K562 (cell line): ENCODE measurements at regions not wholly inside any gene's neighbourhood (a gene's known extent, or its start where the extent isn't known, plus 50 kb on each side); places are given as distances from the start of the nearest gene placed in this dataset.

Experiments
- ATAC-seq: fragments of 200-7000 bp; cut with Tn5 transposase; 3 replicates; pipeline ENCODE4 v1.9.1; 2020; ENCODE audit warnings: moderate library complexity
- BruUV-seq: library from RNA; stranded (reverse); fragments of 400-500 nt; replicated peaks from 2 replicates; lab custom pipeline; 2021; lab: Mats Ljungman, UMichigan
- CTCF ChIA-PET: fragments of 300-600 bp; formaldehyde crosslinking; extraction: SDS; loops from one replicate; lab custom pipeline; 2021; ENCODE audit warnings: low intra/inter-chr PET ratio; lab: Yijun Ruan, JAX
- POLR2A ChIA-PET: fragments of 300-600, 350-650 bp; sonication (Branson Sonifier 250); formaldehyde crosslinking; extraction: SDS; loops from one replicate; lab custom pipeline; 2021; ENCODE audit warnings: antibody characterized with exemption, inconsistent platforms; lab: Yijun Ruan, JAX
- DNase-seq, 4 experiments: peaks; one replicate each; pipeline versions ENCODE4 v3.0.0 to v3.0.0-alpha.2; 2011 to 2018; ENCODE audit warnings: low spot score in 3 of 4, mixed read lengths in 3 of 4; ENCODE audit errors: extremely low read depth in 1 of 4
- FAIRE-seq: peaks from 2 replicates; lab custom pipeline; 2011; peaks lifted over from hg19 to GRCh38; lab: Jason Lieb, UNC
- H2AFZ ChIP-seq: 2 replicates; pipeline ENCODE4 v1.6.0; 2011; ENCODE audit warnings: low read depth, low read length, control low read depth, inconsistent platforms
- H3K27ac ChIP-seq: fragments of 200-600 bp; 3 replicates; pipeline ENCODE4 v1.8.0; 2011; ENCODE audit warnings: low read depth, mild to moderate bottlenecking, control low read depth, inconsistent platforms, low read length, moderate library complexity, mixed read lengths; ENCODE audit errors: extremely low read depth
- H3K27me3 ChIP-seq, 2 experiments: fragments of 300-600 bp in 1 of 2; 2 replicates in 1 of 2; 3 replicates in 1 of 2; pipeline versions ENCODE4 v1.6.0 to v1.8.0; 2011; ENCODE audit warnings: inconsistent platforms in 2 of 2, low read length in 2 of 2, mild to moderate bottlenecking in 1 of 2, mixed read lengths in 1 of 2, moderate library complexity in 1 of 2; ENCODE audit not compliant: control insufficient read depth in 2 of 2, insufficient read depth in 2 of 2
- H3K36me3 ChIP-seq: fragments of 300-600 bp; 3 replicates; pipeline ENCODE4 v1.8.0; 2011; ENCODE audit warnings: mild to moderate bottlenecking, low read length, inconsistent platforms; ENCODE audit not compliant: control insufficient read depth, insufficient read depth
- H3K4me1 ChIP-seq, 2 experiments: fragments of 200-600 bp in 1 of 2; replicated peaks in 1 of 2; 2 replicates in 1 of 2; 3 replicates in 1 of 2; pipeline versions ENCODE4 v1.5.1 to v1.8.0; 2011; ENCODE audit warnings: inconsistent platforms in 2 of 2, low read length in 2 of 2, mild to moderate bottlenecking in 1 of 2, mixed read lengths in 1 of 2, moderate library complexity in 1 of 2; ENCODE audit not compliant: control insufficient read depth in 2 of 2, insufficient read depth in 2 of 2
- H3K4me2 ChIP-seq: 2 replicates; pipeline ENCODE4 v1.6.1; 2011; ENCODE audit warnings: low read length, control low read depth, inconsistent platforms, mixed read lengths; ENCODE audit not compliant: insufficient read depth
- H3K4me3 ChIP-seq: fragments of 200-600 bp; sonication (generic), shearing (Covaris generic); 2 replicates; pipeline ENCODE4 v1.5.1; 2016; ENCODE audit warnings: control low read depth, inconsistent platforms
- H3K79me2 ChIP-seq: fragments of 200-600 bp; 3 replicates; pipeline ENCODE4 v1.8.0; 2011; ENCODE audit warnings: low read length, inconsistent platforms; ENCODE audit not compliant: control insufficient read depth, insufficient read depth
- H3K9ac ChIP-seq, 2 experiments: 2 replicates each; pipeline versions ENCODE4 v1.6.0 to v1.6.1; 2011; ENCODE audit warnings: low read depth in 2 of 2, low read length in 2 of 2, control low read depth in 1 of 2, inconsistent platforms in 1 of 2, mild to moderate bottlenecking in 1 of 2, mixed read lengths in 1 of 2; ENCODE audit not compliant: insufficient read depth in 1 of 2
- H3K9me1 ChIP-seq: one replicate; pipeline ENCODE4 v1.6.0; 2011; ENCODE audit warnings: inconsistent platforms, mild to moderate bottlenecking, low read length, moderate library complexity; ENCODE audit not compliant: control insufficient read depth, insufficient read depth
- H3K9me3 ChIP-seq: replicated peaks from 2 replicates; pipeline ENCODE4 v1.5.1; 2011; ENCODE audit warnings: low read depth, low read length, inconsistent platforms; ENCODE audit not compliant: control insufficient read depth, insufficient read depth
- H4K20me1 ChIP-seq: replicated peaks from 2 replicates; pipeline ENCODE4 v1.6.1; 2011; ENCODE audit warnings: low read length, inconsistent platforms, mixed read lengths; ENCODE audit not compliant: control insufficient read depth, insufficient read depth
- ARNT ChIP-seq, 2 experiments: fragments of 450-650 bp; IDR thresholded peaks; 2 replicates each; pipeline ENCODE4 v1.6.1; 2016; ENCODE audit warnings: mild to moderate bottlenecking in 1 of 2
- CEBPG ChIP-seq, 3 experiments: fragments of 200-800 bp in 1 of 3; sonication (Bioruptor generic) in 1 of 3; sonication (generic) in 1 of 3; formaldehyde crosslinking in 1 of 3; IDR thresholded peaks in 2 of 3; conservative IDR thresholded peaks in 1 of 3; 2 replicates each; pipeline versions ENCODE4 v1.6.1 to v1.8.0; 2016 to 2022; ENCODE audit warnings: missing compliant biosample characterization in 2 of 3, missing genetic modification characterization in 2 of 3, mild to moderate bottlenecking in 1 of 3, missing genetic modification reagents in 1 of 3
- CHD4 ChIP-seq: fragments of 200-600 bp; sonication (generic); IDR thresholded peaks from 3 replicates; pipeline ENCODE4 v1.6.1; 2012; ENCODE audit warnings: low read depth, mild to moderate bottlenecking, mixed read lengths, low read length, inconsistent platforms; ENCODE audit not compliant: insufficient read depth, insufficient replicate concordance, poor library complexity, severe bottlenecking
- MXI1 ChIP-seq: IDR thresholded peaks from 2 replicates; pipeline ENCODE4 v1.6.1; 2011; ENCODE audit warnings: low read depth, mild to moderate bottlenecking, improper control_type of control experiment, low read length
- PPARD ChIP-seq: fragments of 250-450 bp; sonication (Bioruptor Pico); IDR thresholded peaks from 2 replicates; pipeline ENCODE4 v1.8.0; 2022; ENCODE audit warnings: inconsistent platforms, mild to moderate bottlenecking, moderate library complexity
- U2AF2 ChIP-seq: fragments of 200-400 bp; formaldehyde crosslinking; optimal IDR thresholded peaks from 2 replicates; pipeline ENCODE3; 2017; ENCODE audit warnings: low read depth, mild to moderate bottlenecking, low read length
- ZKSCAN1 ChIP-seq: fragments of 150-350 bp; IDR thresholded peaks from 2 replicates; pipeline ENCODE4 v1.6.1; 2016; ENCODE audit warnings: low read depth, low read length
- ZNF133 ChIP-seq: fragments of 250-450 bp; sonication (Bioruptor Pico); IDR thresholded peaks from 2 replicates; pipeline ENCODE4 v1.4.0; 2020; ENCODE audit warnings: mild to moderate bottlenecking
- ZNF217 ChIP-seq: sonication (generic); formaldehyde crosslinking; IDR thresholded peaks from 2 replicates; pipeline ENCODE4 v1.8.0; 2022; ENCODE audit warnings: mild to moderate bottlenecking, missing genetic modification reagents
- ZNF785 ChIP-seq: fragments of 250-450 bp; sonication (Bioruptor Pico); IDR thresholded peaks from 2 replicates; pipeline ENCODE4 v1.4.0; 2020; ENCODE audit warnings: mild to moderate bottlenecking
- ZZZ3 ChIP-seq: fragments of 450-650 bp; IDR thresholded peaks from 2 replicates; pipeline ENCODE4 v1.6.1; 2016; ENCODE audit warnings: antibody characterized with exemption, mild to moderate bottlenecking, moderate library complexity
- WGBS: fragments of 100-300 bp; shearing (Covaris generic); methylation state at CpG from one replicate; pipeline ENCODE4 v1.1.6; 2016; ENCODE audit warnings: low coverage, mixed read lengths; ENCODE audit not compliant: insufficient coverage; ENCODE audit errors: missing lambda C conversion rate; 5-methylcytosine and 5-hydroxymethylcytosine counted together
- in situ Hi-C: fragments of 300-500 bp; cut with MboI; formaldehyde crosslinking; loops from 4 replicates; pipeline ENCODE4 v1.15.0; 2018; ENCODE audit warnings: inconsistent platforms, mixed read lengths
- intact Hi-C: fragments of 100-400 bp; cut with micrococcal nuclease; formaldehyde crosslinking; loops from 2 replicates; pipeline ENCODE4 v1.14.2; 2022
- TF ChIP-seq, protein P1 (sequence below): sonication (generic); formaldehyde crosslinking; IDR thresholded peaks from 2 replicates; pipeline ENCODE4 v1.8.0; 2022; ENCODE audit warnings: missing genetic modification reagents, mild to moderate bottlenecking, borderline replicate concordance
- TF ChIP-seq, protein P2 (sequence below), 2 experiments: fragments of 450-650 bp in 1 of 2; sonication (generic) in 1 of 2; formaldehyde crosslinking in 1 of 2; IDR thresholded peaks in 1 of 2; conservative IDR thresholded peaks in 1 of 2; 2 replicates each; pipeline versions ENCODE4 v1.6.1 to v1.8.1; 2016 to 2023; ENCODE audit warnings: mild to moderate bottlenecking in 2 of 2, moderate library complexity in 2 of 2, inconsistent platforms in 1 of 2, missing genetic modification reagents in 1 of 2
- TF ChIP-seq, protein P3 (sequence below): sonication (generic); formaldehyde crosslinking; IDR thresholded peaks from 2 replicates; pipeline ENCODE4 v1.8.1; 2023; ENCODE audit warnings: mild to moderate bottlenecking, missing genetic modification reagents
- TF ChIP-seq, protein P4 (sequence below), 2 experiments: IDR thresholded peaks; 2 replicates each; pipeline ENCODE4 v1.6.1; 2012; ENCODE audit warnings: improper control_type of control experiment in 2 of 2, low read depth in 2 of 2, low read length in 2 of 2, borderline replicate concordance in 1 of 2

DNA sequence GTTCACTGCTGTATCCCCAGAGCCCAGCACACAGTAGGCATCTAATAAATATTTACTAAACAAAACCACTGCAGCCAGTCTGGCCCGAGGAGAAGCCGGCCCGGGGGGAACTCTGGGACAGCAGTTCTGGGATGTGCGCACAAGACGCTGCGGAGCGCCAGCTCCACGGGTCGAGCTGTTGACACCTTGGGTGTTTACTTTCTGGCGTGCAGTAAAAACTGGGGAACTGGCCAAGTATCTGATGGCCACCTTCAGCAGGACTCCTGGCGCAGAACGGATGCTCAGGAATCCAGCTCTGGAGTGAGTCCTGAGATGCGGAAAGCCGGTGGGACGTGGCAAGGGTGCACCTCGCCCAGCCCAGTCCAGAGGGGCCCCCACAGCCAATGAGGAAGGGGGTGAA is 65.6 kb downstream of the NCOR2 start:
- H3K4me2 ChIP-seq = no peak overlapping the region
- H3K9me1 ChIP-seq = no peaks in the 10 kb centered on the region
- peaks cover 16 to 59% of the 10 kb centered on the region in 2 experiments for H3K4me1 ChIP-seq
- H3K27me3 ChIP-seq = no peaks in the 10 kb centered on the region
- CTCF ChIA-PET = no interaction called here
- BruUV-seq = no TSS peak
- peak overlapping the region in 1 of 2 experiments; percentile 72; a peak in 1 of 4 replicates for H3K9ac ChIP-seq
- H2AFZ ChIP-seq = no peak overlapping the region
- POLR2A ChIA-PET = interaction anchor here (0.6 to 1.0 kb wide), 2 partner anchors 11 to 683 kb away, joined by 3 read pairs; no protein-coding TSS in a partner anchor
- in situ Hi-C loops = no loop called here
- H3K9me3 ChIP-seq = no peaks in the 10 kb centered on the region
- no peak overlapping the region for H3K27ac ChIP-seq
- WGBS = 80% methylated on average over 13 of the region's 16 CpGs
- DNase-seq (no peak), ATAC-seq (no peak), FAIRE-seq (no peak)
- H3K4me3 ChIP-seq = no peak overlapping the region
- TF ChIP-seq, protein P1, sequence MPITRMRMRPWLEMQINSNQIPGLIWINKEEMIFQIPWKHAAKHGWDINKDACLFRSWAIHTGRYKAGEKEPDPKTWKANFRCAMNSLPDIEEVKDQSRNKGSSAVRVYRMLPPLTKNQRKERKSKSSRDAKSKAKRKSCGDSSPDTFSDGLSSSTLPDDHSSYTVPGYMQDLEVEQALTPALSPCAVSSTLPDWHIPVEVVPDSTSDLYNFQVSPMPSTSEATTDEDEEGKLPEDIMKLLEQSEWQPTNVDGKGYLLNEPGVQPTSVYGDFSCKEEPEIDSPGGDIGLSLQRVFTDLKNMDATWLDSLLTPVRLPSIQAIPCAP (CRISPR knock-in tag) = no peak
- no peak for TF ChIP-seq ARNT (IDR thresholded peaks at IDR 0.05)
- no peak for TF ChIP-seq ZNF217 (CRISPR knock-in tag)
- TF ChIP-seq, protein P2, sequence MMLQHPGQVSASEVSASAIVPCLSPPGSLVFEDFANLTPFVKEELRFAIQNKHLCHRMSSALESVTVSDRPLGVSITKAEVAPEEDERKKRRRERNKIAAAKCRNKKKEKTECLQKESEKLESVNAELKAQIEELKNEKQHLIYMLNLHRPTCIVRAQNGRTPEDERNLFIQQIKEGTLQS (IDR thresholded peaks at IDR 0.05) = no peak
- TF ChIP-seq, protein P2 (CRISPR knock-in tag; conservative IDR thresholded peaks at IDR 0.05) = no peak
- TF ChIP-seq ZNF785 (CRISPR knock-in tag) = no peak
- TF ChIP-seq, protein P3, sequence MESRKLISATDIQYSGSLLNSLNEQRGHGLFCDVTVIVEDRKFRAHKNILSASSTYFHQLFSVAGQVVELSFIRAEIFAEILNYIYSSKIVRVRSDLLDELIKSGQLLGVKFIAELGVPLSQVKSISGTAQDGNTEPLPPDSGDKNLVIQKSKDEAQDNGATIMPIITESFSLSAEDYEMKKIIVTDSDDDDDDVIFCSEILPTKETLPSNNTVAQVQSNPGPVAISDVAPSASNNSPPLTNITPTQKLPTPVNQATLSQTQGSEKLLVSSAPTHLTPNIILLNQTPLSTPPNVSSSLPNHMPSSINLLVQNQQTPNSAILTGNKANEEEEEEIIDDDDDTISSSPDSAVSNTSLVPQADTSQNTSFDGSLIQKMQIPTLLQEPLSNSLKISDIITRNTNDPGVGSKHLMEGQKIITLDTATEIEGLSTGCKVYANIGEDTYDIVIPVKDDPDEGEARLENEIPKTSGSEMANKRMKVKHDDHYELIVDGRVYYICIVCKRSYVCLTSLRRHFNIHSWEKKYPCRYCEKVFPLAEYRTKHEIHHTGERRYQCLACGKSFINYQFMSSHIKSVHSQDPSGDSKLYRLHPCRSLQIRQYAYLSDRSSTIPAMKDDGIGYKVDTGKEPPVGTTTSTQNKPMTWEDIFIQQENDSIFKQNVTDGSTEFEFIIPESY (CRISPR knock-in tag) = 0 out of 2 replicates have a peak, but pooled peaks have one; percentile 49
- TF ChIP-seq ZKSCAN1 = peak; percentile 47
- TF ChIP-seq U2AF2 = no peak
- TF ChIP-seq PPARD = no peak
- TF ChIP-seq, protein P4, sequence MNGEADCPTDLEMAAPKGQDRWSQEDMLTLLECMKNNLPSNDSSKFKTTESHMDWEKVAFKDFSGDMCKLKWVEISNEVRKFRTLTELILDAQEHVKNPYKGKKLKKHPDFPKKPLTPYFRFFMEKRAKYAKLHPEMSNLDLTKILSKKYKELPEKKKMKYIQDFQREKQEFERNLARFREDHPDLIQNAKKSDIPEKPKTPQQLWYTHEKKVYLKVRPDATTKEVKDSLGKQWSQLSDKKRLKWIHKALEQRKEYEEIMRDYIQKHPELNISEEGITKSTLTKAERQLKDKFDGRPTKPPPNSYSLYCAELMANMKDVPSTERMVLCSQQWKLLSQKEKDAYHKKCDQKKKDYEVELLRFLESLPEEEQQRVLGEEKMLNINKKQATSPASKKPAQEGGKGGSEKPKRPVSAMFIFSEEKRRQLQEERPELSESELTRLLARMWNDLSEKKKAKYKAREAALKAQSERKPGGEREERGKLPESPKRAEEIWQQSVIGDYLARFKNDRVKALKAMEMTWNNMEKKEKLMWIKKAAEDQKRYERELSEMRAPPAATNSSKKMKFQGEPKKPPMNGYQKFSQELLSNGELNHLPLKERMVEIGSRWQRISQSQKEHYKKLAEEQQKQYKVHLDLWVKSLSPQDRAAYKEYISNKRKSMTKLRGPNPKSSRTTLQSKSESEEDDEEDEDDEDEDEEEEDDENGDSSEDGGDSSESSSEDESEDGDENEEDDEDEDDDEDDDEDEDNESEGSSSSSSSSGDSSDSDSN (IDR thresholded peaks at IDR 0.05; ENCODE audit: borderline replicate concordance in 1 of 2, low read depth in 2 of 2, low read length in 2 of 2) = no peak
- TF ChIP-seq ZZZ3 = no peak
- TF ChIP-seq CEBPG (CRISPR knock-in tag; IDR thresholded peaks at IDR 0.05) = no peak
- TF ChIP-seq CEBPG (tag; conservative IDR thresholded peaks at IDR 0.05 in 1 of 2, IDR thresholded peaks at IDR 0.05 in 1 of 2) = no peak
- TF ChIP-seq MXI1 = no peak
- no peak for TF ChIP-seq ZNF133 (CRISPR knock-in tag)
- TF ChIP-seq CHD4 = no peak
- H3K79me2 ChIP-seq = peaks cover 66% of the 10 kb centered on the region
- intact Hi-C loops = no loop called here
- peaks cover 58% of the 10 kb centered on the region for H4K20me1 ChIP-seq
- no peaks in the 10 kb centered on the region for H3K36me3 ChIP-seq
